ENCODE measurements at regions not wholly inside any gene's neighbourhood (a gene's known extent, or its start where the extent isn't known, plus 50 kb on each side); places are given as distances from the start of the nearest gene placed in this dataset.

- H3K27me3 Mint-ChIP-seq, result peaks cover 23% of the 10 kb centered on the region
- no peak for DNase-seq (ENCODE audit: extremely low spot score, unreplicated experiment)
- peaks cover 23% of the 10 kb centered on the region for H3K4me1 Mint-ChIP-seq (ENCODE audit: unreplicated experiment)
- H3K4me3 Mint-ChIP-seq, result no peak overlapping the region
- no peak for TF ChIP-seq CTCF (conservative IDR thresholded peaks at IDR 0.05)
- no peaks in the 10 kb centered on the region for H3K36me3 Mint-ChIP-seq
- peaks cover 6% of the 10 kb centered on the region for H3K9me3 Mint-ChIP-seq
- H3K27ac Mint-ChIP-seq, result no peak overlapping the region
Measured at GRCh38 chr5:146948666-146949065, 70.1 kb upstream of the PPP2R2B start.

GRCh38 chr5:146952168-146952567 lies 73.6 kb upstream of the PPP2R2B start:
- Mint-ChIP-seq H3K27me3 (peaks cover 6% of the 10 kb centered on the region), H3K36me3 (no peaks in the 10 kb centered on the region), H3K4me3 (no peak overlapping the region), H3K9me3 (peaks cover 3% of the 10 kb centered on the region), H3K27ac (no peak overlapping the region), H3K4me1 (ENCODE audit: unreplicated experiment) (peaks cover 7% of the 10 kb centered on the region)
- TF ChIP-seq CTCF (conservative IDR thresholded peaks at IDR 0.05), result no peak
- no peak for DNase-seq (ENCODE audit: extremely low spot score, unreplicated experiment)

GRCh38 chr5:146956217-146956616 lies 77.7 kb upstream of the PPP2R2B start:
- TF ChIP-seq CTCF (conservative IDR thresholded peaks at IDR 0.05), result no peak
- Mint-ChIP-seq H3K36me3 (no peaks in the 10 kb centered on the region), H3K27me3 (peaks cover 15% of the 10 kb centered on the region), H3K4me1 (ENCODE audit: unreplicated experiment) (peaks cover 3% of the 10 kb centered on the region), H3K4me3 (no peak overlapping the region), H3K9me3 (no peaks in the 10 kb centered on the region), H3K27ac (no peak overlapping the region)
- no peak for DNase-seq (ENCODE audit: extremely low spot score, unreplicated experiment)

- no peak for TF ChIP-seq CTCF (conservative IDR thresholded peaks at IDR 0.05)
- Mint-ChIP-seq H3K36me3 (no peaks in the 10 kb centered on the region), H3K4me3 (no peak overlapping the region), H3K4me1 (ENCODE audit: unreplicated experiment) (peaks cover 7% of the 10 kb centered on the region), H3K27ac (no peak overlapping the region), H3K9me3 (no peaks in the 10 kb centered on the region), H3K27me3 (peaks cover 17% of the 10 kb centered on the region)
- DNase-seq (ENCODE audit: extremely low spot score, unreplicated experiment), result no peak
Measured at GRCh38 chr5:146959360-146959759, 80.8 kb upstream of the PPP2R2B start.

- no peak for TF ChIP-seq CTCF (conservative IDR thresholded peaks at IDR 0.05)
- Mint-ChIP-seq H3K36me3 (no peaks in the 10 kb centered on the region), H3K4me1 (ENCODE audit: unreplicated experiment) (peaks cover 18% of the 10 kb centered on the region), H3K9me3 (no peaks in the 10 kb centered on the region), H3K27ac (no peak overlapping the region), H3K4me3 (no peak overlapping the region), H3K27me3 (peaks cover 19% of the 10 kb centered on the region)
- no peak for DNase-seq (ENCODE audit: extremely low spot score, unreplicated experiment)
Measured at GRCh38 chr5:146962801-146963355, 84.3 kb upstream of the PPP2R2B start.

Data from type B pancreatic cell (in vitro differentiated cells).